A673 (cell line): ENCODE measurements at regions not wholly inside any gene's neighbourhood (a gene's known extent, or its start where the extent isn't known, plus 50 kb on each side); places are given as distances from the start of the nearest gene placed in this dataset.

Experiments
- BruUV-seq: library from RNA; stranded (reverse); fragments of 400-500 nt; replicated peaks from 2 replicates; lab custom pipeline; 2021; lab: Mats Ljungman, UMichigan
- CTCF ChIA-PET: fragments of 300-600 bp; sonication (Branson Sonifier 250); formaldehyde crosslinking; loops from one replicate; lab custom pipeline; 2022; ENCODE audit warnings: antibody characterized with exemption; lab: Charles Lee
- POLR2A ChIA-PET: fragments of 300-600 bp; sonication (Branson Sonifier 250); formaldehyde crosslinking; loops from one replicate; lab custom pipeline; 2022; ENCODE audit warnings: antibody characterized with exemption; ENCODE audit not compliant: low non-redundant PET; lab: Charles Lee
- DNase-seq: peaks from one replicate; pipeline ENCODE4 v3.0.0-alpha.2; 2015; ENCODE audit warnings: low spot score
- H3K27ac ChIP-seq: fragments of 200-600 bp; sonication (generic); 2 replicates; pipeline ENCODE4 v1.5.1; 2016; ENCODE audit warnings: mixed run types, low read depth, mild to moderate bottlenecking, mixed read lengths, antibody characterized with exemption, low read length; ENCODE audit not compliant: poor library complexity, severe bottlenecking
- H3K27me3 ChIP-seq: fragments of 200-600 bp; sonication (generic); replicated peaks from 2 replicates; pipeline ENCODE4 v1.6.1; 2017; ENCODE audit warnings: mixed run types, low read depth, mild to moderate bottlenecking, mixed read lengths, antibody characterized with exemption, low read length; ENCODE audit not compliant: insufficient read depth, poor library complexity
- H3K36me3 ChIP-seq: fragments of 200-600 bp; sonication (generic); 2 replicates; pipeline ENCODE4 v1.6.1; 2016; ENCODE audit warnings: mixed run types, mild to moderate bottlenecking, mixed read lengths, antibody characterized with exemption, low read length; ENCODE audit not compliant: insufficient read depth, poor library complexity, severe bottlenecking
- H3K4me1 ChIP-seq: fragments of 200-600 bp; sonication (generic); 2 replicates; pipeline ENCODE4 v1.6.1; 2017; ENCODE audit warnings: mixed run types, mild to moderate bottlenecking, mixed read lengths, antibody characterized with exemption, low read length; ENCODE audit not compliant: insufficient read depth, poor library complexity, severe bottlenecking
- H3K4me3 ChIP-seq: fragments of 200-600 bp; sonication (generic); 2 replicates; pipeline ENCODE4 v1.5.1; 2016; ENCODE audit warnings: low read depth, mixed run types, mild to moderate bottlenecking, mixed read lengths, low read length; ENCODE audit not compliant: poor library complexity, severe bottlenecking
- H3K9me3 ChIP-seq: fragments of 200-600 bp; sonication (generic); 2 replicates; pipeline ENCODE4 v1.6.1; 2016; ENCODE audit warnings: mixed run types, low read depth, mild to moderate bottlenecking, mixed read lengths, antibody characterized with exemption, low read length; ENCODE audit not compliant: poor library complexity, severe bottlenecking
- CTCF ChIP-seq: fragments of 300-800, 200-600 bp; sonication (generic); conservative IDR thresholded peaks from 2 replicates; pipeline ENCODE4 v1.5.1; 2017; ENCODE audit warnings: low read depth, mild to moderate bottlenecking, antibody characterized with exemption, low read length, moderate library complexity, mixed read lengths
- EZH2 ChIP-seq: fragments of 200-600 bp; sonication (generic); IDR thresholded peaks from 2 replicates; pipeline ENCODE4 v1.6.1; 2017; ENCODE audit warnings: borderline replicate concordance, low read depth, mild to moderate bottlenecking, mixed read lengths, antibody characterized with exemption, low read length; ENCODE audit not compliant: poor library complexity, severe bottlenecking
- intact Hi-C: fragments of 100-400 bp; cut with micrococcal nuclease; formaldehyde crosslinking; loops from one replicate; pipeline ENCODE4 v1.10.0; 2022; ENCODE audit not compliant: unreplicated experiment

- H3K9me3 ChIP-seq = no peaks in the 10 kb centered on the region
- no peaks in the 10 kb centered on the region for H3K27me3 ChIP-seq
- intact Hi-C loops = no loop called here
- BruUV-seq = no TSS peak
- no peak overlapping the region for H3K4me3 ChIP-seq
- no peak overlapping the region for H3K27ac ChIP-seq
- TF ChIP-seq CTCF (no peak), EZH2 (no peak)
- ChIA-PET POLR2A (no interaction called here), CTCF (no interaction called here)
- no peak for DNase-seq
- no peaks in the 10 kb centered on the region for H3K4me1 ChIP-seq
- no peaks in the 10 kb centered on the region for H3K36me3 ChIP-seq
These were observed 220.9 kb upstream of the LRFN5 start for GRCh38 chr14:41385797-41386196.

- no peak for TF ChIP-seq EZH2
- no peak for TF ChIP-seq CTCF
- Histone ChIP-seq H3K4me3 (no peak overlapping the region), H3K27me3 (no peaks in the 10 kb centered on the region), H3K9me3 (no peaks in the 10 kb centered on the region), H3K4me1 (no peaks in the 10 kb centered on the region), H3K36me3 (no peaks in the 10 kb centered on the region), H3K27ac (no peak overlapping the region)
- DNase-seq = no peak
- intact Hi-C loops = no loop called here
- CTCF ChIA-PET = no interaction called here
- no TSS peak for BruUV-seq
- POLR2A ChIA-PET = no interaction called here
These were observed 226.7 kb upstream of the LRFN5 start for GRCh38 chr14:41380017-41380416.

- no peak overlapping the region for H3K4me3 ChIP-seq
- intact Hi-C loops = no loop called here
- no peak overlapping the region for H3K27ac ChIP-seq
- H3K9me3 ChIP-seq = no peaks in the 10 kb centered on the region
- H3K27me3 ChIP-seq = no peaks in the 10 kb centered on the region
- no peaks in the 10 kb centered on the region for H3K36me3 ChIP-seq
- CTCF ChIA-PET = no interaction called here
- no TSS peak for BruUV-seq
- no peak for TF ChIP-seq CTCF
- no peak for TF ChIP-seq EZH2
- no peak for DNase-seq
- H3K4me1 ChIP-seq = no peaks in the 10 kb centered on the region
- POLR2A ChIA-PET = no interaction called here
These were observed 228.2 kb upstream of the LRFN5 start for GRCh38 chr14:41378526-41378925.
